NCI-H1105 (cell line): ENCODE measurements at regions not wholly inside any gene's neighbourhood (a gene's known extent, or its start where the extent isn't known, plus 50 kb on each side); places are given as distances from the start of the nearest gene placed in this dataset.

Source experiments
- DNase-seq: peaks from one replicate; lab custom pipeline; 2025; lab: John Stamatoyannopoulos, UW

- DNase-seq: peak; percentile 17
Measured at GRCh38 chr18:44229693-44230108, 451.0 kb upstream of the SETBP1 start.

- no peak for DNase-seq
Measured at GRCh38 chr18:44231936-44232335, 448.8 kb upstream of the SETBP1 start.

GRCh38 chr18:44232500-44232899, 448.2 kb upstream of the SETBP1 start:
- DNase-seq: no peak

GRCh38 chr18:44238454-44238853, 442.2 kb upstream of the SETBP1 start:
- no peak for DNase-seq

GRCh38 chr18:44238911-44239310, 441.8 kb upstream of the SETBP1 start:
- DNase-seq: no peak

GRCh38 chr18:44241020-44241419, 439.7 kb upstream of the SETBP1 start:
- no peak for DNase-seq

- no peak for DNase-seq
Measured at GRCh38 chr18:44245019-44245418, 435.7 kb upstream of the SETBP1 start.

GRCh38 chr18:44246001-44246400, 434.7 kb upstream of the SETBP1 start:
- DNase-seq: no peak

GRCh38 chr18:44258086-44258485, 422.6 kb upstream of the SETBP1 start:
- no peak for DNase-seq

- no peak for DNase-seq
Measured at GRCh38 chr18:44258576-44258975, 422.1 kb upstream of the SETBP1 start.

- DNase-seq: no peak
Measured at GRCh38 chr18:44259610-44260009, 421.1 kb upstream of the SETBP1 start.

- no peak for DNase-seq
Measured at GRCh38 chr18:44265437-44265836, 415.3 kb upstream of the SETBP1 start.

GRCh38 chr18:44273298-44273697, 407.4 kb upstream of the SETBP1 start:
- DNase-seq: no peak

GRCh38 chr18:44280479-44280878, 400.2 kb upstream of the SETBP1 start:
- no peak for DNase-seq

GRCh38 chr18:44286049-44286448, 394.6 kb upstream of the SETBP1 start:
- DNase-seq: no peak

- no peak for DNase-seq
Measured at GRCh38 chr18:44290366-44290977, 390.2 kb upstream of the SETBP1 start.

GRCh38 chr18:44298566-44298965, 382.1 kb upstream of the SETBP1 start:
- no peak for DNase-seq

- DNase-seq: no peak
Measured at GRCh38 chr18:44309185-44309584, 371.5 kb upstream of the SETBP1 start.

- no peak for DNase-seq
Measured at GRCh38 chr18:44320619-44321460, 359.8 kb upstream of the SETBP1 start.

- no peak for DNase-seq
Measured at GRCh38 chr18:44321868-44322590, 358.7 kb upstream of the SETBP1 start.

GRCh38 chr18:44323125-44323524, 357.6 kb upstream of the SETBP1 start:
- DNase-seq: no peak

- no peak for DNase-seq
Measured at GRCh38 chr18:44324361-44324760, 356.3 kb upstream of the SETBP1 start.
